ENCODE measurements at regions not wholly inside any gene's neighbourhood (a gene's known extent, or its start where the extent isn't known, plus 50 kb on each side); places are given as distances from the start of the nearest gene placed in this dataset.

DNA sequence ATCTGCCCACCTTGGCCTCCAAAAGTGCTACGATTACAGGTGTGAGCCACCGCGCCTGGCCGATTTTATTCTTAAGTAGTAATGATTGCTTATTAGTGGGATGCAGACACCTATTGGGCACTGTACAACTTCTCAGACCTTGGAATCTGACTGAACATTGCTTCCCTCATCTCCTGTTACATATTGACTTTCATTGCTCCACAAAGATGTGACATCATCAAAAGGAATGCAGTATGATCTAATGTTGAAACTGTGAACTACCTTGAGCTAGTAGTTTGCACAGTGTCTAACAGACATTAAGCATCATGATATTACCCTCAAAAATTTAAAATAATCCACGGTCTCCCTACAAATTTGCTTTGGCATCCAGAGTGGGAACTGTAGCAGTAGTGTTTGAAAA lies 109.8 kb upstream of the SIX2 start:
- TF ChIP-seq, protein P1, sequence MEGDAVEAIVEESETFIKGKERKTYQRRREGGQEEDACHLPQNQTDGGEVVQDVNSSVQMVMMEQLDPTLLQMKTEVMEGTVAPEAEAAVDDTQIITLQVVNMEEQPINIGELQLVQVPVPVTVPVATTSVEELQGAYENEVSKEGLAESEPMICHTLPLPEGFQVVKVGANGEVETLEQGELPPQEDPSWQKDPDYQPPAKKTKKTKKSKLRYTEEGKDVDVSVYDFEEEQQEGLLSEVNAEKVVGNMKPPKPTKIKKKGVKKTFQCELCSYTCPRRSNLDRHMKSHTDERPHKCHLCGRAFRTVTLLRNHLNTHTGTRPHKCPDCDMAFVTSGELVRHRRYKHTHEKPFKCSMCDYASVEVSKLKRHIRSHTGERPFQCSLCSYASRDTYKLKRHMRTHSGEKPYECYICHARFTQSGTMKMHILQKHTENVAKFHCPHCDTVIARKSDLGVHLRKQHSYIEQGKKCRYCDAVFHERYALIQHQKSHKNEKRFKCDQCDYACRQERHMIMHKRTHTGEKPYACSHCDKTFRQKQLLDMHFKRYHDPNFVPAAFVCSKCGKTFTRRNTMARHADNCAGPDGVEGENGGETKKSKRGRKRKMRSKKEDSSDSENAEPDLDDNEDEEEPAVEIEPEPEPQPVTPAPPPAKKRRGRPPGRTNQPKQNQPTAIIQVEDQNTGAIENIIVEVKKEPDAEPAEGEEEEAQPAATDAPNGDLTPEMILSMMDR (IDR thresholded peaks at IDR 0.05; ENCODE audit: low read length) = no peak
- TF ChIP-seq EZH2 (IDR thresholded peaks at IDR 0.05; ENCODE audit: borderline replicate concordance, low read length) = no peak

Data from OCI-LY1 (cell line).